ENCODE measurements at regions not wholly inside any gene's neighbourhood (a gene's known extent, or its start where the extent isn't known, plus 50 kb on each side); places are given as distances from the start of the nearest gene placed in this dataset.

DNA sequence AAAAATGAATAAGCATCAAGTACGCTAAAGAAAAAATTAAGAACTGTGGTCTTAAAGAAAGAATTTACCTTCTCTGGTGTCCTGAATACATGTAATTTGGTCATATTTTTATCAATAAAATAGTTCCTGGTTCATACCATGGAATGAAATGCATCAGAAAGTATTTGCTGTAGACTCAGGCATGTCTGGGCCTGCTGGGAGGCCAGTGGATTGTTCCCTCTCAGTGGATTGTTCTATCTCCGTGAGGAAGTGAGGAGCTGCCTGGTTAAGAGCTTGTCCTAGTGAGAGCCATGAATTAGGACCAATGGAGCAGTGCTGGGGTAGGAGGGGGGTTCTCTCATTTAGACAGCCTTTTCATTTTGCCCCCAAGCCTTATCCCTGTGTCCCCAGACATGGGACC is 211.7 kb upstream of the HABP2 start:
- TF ChIP-seq, protein P1, sequence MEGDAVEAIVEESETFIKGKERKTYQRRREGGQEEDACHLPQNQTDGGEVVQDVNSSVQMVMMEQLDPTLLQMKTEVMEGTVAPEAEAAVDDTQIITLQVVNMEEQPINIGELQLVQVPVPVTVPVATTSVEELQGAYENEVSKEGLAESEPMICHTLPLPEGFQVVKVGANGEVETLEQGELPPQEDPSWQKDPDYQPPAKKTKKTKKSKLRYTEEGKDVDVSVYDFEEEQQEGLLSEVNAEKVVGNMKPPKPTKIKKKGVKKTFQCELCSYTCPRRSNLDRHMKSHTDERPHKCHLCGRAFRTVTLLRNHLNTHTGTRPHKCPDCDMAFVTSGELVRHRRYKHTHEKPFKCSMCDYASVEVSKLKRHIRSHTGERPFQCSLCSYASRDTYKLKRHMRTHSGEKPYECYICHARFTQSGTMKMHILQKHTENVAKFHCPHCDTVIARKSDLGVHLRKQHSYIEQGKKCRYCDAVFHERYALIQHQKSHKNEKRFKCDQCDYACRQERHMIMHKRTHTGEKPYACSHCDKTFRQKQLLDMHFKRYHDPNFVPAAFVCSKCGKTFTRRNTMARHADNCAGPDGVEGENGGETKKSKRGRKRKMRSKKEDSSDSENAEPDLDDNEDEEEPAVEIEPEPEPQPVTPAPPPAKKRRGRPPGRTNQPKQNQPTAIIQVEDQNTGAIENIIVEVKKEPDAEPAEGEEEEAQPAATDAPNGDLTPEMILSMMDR (IDR thresholded peaks at IDR 0.05; ENCODE audit: low read depth, low read length): no peak
- no peak for TF ChIP-seq EZH2phosphoT487 (IDR thresholded peaks at IDR 0.05; ENCODE audit: low read depth)

All from OCI-LY3 (cell line).